ENCODE measurements at regions not wholly inside any gene's neighbourhood (a gene's known extent, or its start where the extent isn't known, plus 50 kb on each side); places are given as distances from the start of the nearest gene placed in this dataset.

DNA sequence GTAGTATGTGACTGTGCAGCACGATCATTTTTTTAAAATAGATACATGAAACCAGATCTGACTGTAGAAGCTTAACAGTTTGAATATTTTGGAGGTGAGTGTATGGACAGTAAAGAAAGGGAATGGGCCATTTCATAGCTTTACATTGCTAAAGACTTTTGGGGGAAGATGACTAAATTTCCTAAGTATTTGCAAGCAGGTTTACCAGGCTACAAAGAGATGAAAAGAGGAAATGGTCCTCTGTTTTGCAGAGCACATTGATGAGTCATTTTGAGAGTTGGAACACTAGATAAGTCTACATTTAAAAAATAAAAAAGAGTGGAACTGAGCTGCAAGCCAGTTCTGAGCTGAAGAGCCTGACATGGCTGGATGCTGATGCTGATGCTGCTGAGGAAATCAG lies 115.7 kb upstream of the LRATD1 start:
- in situ Hi-C loops (cut with HindIII; ENCODE audit: low sequenced_read_pairs), result no loop called here
- peak; percentile 49 for DNase-seq (ENCODE audit: low read depth)
- no peak overlapping the region for H3K4me3 ChIP-seq (ENCODE audit: low read depth, low read length)
- TF ChIP-seq, protein P1, sequence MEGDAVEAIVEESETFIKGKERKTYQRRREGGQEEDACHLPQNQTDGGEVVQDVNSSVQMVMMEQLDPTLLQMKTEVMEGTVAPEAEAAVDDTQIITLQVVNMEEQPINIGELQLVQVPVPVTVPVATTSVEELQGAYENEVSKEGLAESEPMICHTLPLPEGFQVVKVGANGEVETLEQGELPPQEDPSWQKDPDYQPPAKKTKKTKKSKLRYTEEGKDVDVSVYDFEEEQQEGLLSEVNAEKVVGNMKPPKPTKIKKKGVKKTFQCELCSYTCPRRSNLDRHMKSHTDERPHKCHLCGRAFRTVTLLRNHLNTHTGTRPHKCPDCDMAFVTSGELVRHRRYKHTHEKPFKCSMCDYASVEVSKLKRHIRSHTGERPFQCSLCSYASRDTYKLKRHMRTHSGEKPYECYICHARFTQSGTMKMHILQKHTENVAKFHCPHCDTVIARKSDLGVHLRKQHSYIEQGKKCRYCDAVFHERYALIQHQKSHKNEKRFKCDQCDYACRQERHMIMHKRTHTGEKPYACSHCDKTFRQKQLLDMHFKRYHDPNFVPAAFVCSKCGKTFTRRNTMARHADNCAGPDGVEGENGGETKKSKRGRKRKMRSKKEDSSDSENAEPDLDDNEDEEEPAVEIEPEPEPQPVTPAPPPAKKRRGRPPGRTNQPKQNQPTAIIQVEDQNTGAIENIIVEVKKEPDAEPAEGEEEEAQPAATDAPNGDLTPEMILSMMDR (IDR thresholded peaks at IDR 0.05; ENCODE audit: low read depth, low read length, missing control alignments), result no peak

DNA sequence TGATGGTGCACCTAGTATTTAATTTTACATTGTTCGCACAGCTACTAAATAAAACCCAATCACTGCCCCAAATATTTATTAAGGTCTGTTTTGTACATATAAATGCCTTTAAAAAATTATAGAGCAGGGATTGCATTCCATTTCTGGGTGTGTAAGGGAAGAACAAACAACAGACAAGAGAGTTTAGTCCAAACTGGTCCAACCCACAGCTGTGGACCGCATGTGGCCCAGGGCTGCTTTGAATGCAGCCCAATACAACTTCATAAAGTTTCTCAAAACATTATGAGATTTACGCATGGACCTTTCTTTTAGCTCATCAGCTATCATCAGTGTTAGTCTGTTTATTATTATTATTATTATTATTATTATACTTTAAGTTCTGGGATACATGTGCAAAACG lies 114.8 kb upstream of the LRATD1 start:
- in situ Hi-C loops (cut with HindIII; ENCODE audit: low sequenced_read_pairs), result no loop called here
- DNase-seq (ENCODE audit: low read depth), result no peak
- TF ChIP-seq, protein P1 (IDR thresholded peaks at IDR 0.05; ENCODE audit: low read depth, low read length, missing control alignments), result no peak
- H3K4me3 ChIP-seq (ENCODE audit: low read depth, low read length), result no peak overlapping the region

DNA sequence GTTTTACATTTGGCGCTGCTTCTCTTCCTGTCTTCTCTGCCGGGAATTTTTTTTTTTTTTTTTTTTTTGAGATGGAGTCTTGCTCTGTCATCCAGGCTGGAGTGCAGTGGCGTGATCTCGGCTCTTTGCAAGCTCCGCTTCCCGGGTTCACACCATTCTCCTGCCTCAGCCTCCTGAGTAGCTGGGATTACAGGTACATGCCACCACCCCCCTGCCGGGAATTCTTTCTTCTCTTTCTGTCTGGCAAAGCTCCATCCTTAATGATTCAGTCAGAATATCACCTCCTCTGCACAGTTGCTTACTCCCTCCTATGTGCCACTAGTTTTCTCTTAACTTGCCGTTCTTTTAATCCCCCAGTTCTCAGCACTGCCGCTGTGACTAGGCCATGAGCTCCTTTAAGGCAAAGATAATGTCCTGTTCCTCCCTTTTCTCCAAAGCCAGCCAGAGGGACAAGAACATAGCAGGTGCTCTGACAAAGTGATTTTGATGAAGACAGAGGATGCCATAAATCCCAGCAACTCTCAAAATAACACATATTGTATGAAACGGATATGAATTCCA lies 112.1 kb upstream of the LRATD1 start:
- TF ChIP-seq, protein P1 (IDR thresholded peaks at IDR 0.05; ENCODE audit: low read depth, low read length, missing control alignments), result no peak
- no peak overlapping the region for H3K4me3 ChIP-seq (ENCODE audit: low read depth, low read length)
- DNase-seq (ENCODE audit: low read depth), result no peak
- in situ Hi-C loops (cut with HindIII; ENCODE audit: low sequenced_read_pairs), result no loop called here

DNA sequence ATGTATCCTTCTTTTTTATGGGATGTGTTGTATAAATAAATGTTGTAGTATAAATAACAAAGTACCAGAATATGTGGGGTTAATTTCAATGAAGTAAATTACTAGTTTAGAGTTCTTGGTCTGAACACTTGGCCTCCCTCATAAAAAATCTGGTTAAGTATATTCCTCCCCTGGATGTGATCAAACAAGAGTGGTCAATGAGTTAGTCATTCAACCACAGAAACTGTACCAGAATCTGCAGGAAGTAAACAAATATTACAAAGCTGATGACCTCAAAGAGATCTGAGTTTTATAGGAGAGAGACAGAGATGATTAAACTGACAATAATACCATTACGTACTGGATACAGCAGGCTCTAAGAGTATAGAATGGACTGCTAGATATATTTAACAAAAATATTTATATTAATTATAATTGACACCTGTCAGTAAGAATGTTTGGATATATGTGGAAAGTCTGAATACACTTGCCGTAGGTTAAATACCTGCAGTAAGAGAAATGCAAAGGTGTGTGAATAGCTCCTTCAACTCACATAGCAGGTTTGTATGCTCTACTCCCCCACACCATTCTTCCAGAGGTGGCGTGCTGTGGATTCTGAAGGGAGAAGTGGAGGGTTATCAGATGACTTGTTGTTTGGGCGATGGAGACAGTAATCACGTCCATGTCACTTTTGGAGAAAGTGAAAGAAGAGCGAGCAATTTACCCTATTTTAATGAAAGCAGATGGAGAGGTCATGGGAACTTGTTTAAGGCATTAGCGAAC lies 108.3 kb upstream of the LRATD1 start:
- no peak overlapping the region for H3K4me3 ChIP-seq (ENCODE audit: low read depth, low read length)

DNA sequence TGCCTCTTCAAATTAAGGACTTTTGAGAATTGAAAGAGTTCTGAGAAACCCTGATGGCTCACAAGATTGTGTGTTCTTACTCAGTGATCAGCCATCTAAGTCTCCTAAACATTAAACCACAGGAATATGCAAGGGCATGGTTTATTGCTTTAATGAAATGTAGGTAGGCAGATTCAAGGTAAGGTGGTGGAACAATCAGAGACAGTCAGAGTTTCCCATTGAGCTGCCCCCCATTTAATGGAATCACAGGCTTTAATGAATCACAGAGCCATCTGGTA lies 107.8 kb upstream of the LRATD1 start:
- in situ Hi-C loops (cut with HindIII; ENCODE audit: low sequenced_read_pairs), result no loop called here

More for the DNA sequence above, 108.3 kb upstream of the LRATD1 start:
- peak; percentile 64 for DNase-seq (ENCODE audit: low read depth)
- TF ChIP-seq, protein P1 (IDR thresholded peaks at IDR 0.05; ENCODE audit: low read depth, low read length, missing control alignments), result no peak
- in situ Hi-C loops (cut with HindIII; ENCODE audit: low sequenced_read_pairs), result no loop called here

DNA sequence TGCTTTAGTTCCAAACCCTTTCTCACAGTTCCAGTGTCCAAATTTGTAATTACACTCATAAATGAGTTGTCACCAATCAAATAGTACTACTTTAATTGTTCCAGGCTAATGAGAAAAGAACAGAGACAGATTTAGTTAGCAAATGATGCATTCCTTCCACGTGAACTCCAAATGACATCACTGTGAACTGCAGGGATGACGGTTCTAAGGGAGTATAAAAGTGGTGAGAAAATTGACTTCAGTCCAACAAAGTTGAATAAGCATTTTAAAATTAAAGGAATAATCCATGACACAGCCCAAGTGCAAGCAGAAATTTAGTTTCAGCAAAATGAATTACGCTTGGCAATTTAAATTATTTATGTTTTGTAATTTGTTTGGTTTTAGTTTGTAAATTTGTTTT lies 102.0 kb upstream of the LRATD1 start:
- DNase-seq (ENCODE audit: low read depth), result peak; percentile 8
- TF ChIP-seq, protein P1 (IDR thresholded peaks at IDR 0.05; ENCODE audit: low read depth, low read length, missing control alignments), result no peak
- H3K4me3 ChIP-seq (ENCODE audit: low read depth, low read length), result no peak overlapping the region
- in situ Hi-C loops (cut with HindIII; ENCODE audit: low sequenced_read_pairs), result no loop called here

More for the DNA sequence above, 107.8 kb upstream of the LRATD1 start:
- TF ChIP-seq, protein P1 (IDR thresholded peaks at IDR 0.05; ENCODE audit: low read depth, low read length, missing control alignments), result no peak
- DNase-seq (ENCODE audit: low read depth), result no peak
- no peak overlapping the region for H3K4me3 ChIP-seq (ENCODE audit: low read depth, low read length)

All from astrocyte of the cerebellum (primary cell).